ENCODE measurements at regions not wholly inside any gene's neighbourhood (a gene's known extent, or its start where the extent isn't known, plus 50 kb on each side); places are given as distances from the start of the nearest gene placed in this dataset.

GRCh38 chr13:85137516-85137915 is 661.7 kb downstream of the SLITRK6 start:
- TF ChIP-seq CTCF (conservative IDR thresholded peaks at IDR 0.05; ENCODE audit: low read length) (no peak), EZH2phosphoT487 (IDR thresholded peaks at IDR 0.05; ENCODE audit: borderline replicate concordance) (no peak)
